ENCODE measurements at regions not wholly inside any gene's neighbourhood (a gene's known extent, or its start where the extent isn't known, plus 50 kb on each side); places are given as distances from the start of the nearest gene placed in this dataset.
"Not testable (repeated sequence)": the region's sequence is repeated elsewhere in the genome, so short reads cannot be mapped to it uniquely, and the experiment has no call there.

DNA sequence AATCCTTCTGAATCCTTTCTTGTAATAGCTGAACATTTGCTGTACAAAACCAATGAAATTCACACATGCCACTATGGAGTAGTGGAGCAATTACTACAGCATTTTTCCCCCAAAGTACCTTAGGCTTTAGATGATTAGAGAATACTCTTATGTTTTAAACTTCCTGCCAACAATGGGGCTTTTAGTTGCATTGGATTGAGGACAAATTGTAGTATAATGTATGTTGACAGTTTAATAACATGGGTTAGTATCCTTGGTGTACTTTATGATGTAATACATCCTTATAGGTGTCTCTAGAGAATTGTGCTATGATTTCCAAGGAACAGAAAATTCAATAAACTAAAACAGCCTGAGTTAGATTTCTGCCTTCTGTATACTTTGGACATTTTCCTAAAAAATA, 422.7 kb upstream of the GRAMD2B start:
- peak; percentile 48 for DNase-seq

DNA sequence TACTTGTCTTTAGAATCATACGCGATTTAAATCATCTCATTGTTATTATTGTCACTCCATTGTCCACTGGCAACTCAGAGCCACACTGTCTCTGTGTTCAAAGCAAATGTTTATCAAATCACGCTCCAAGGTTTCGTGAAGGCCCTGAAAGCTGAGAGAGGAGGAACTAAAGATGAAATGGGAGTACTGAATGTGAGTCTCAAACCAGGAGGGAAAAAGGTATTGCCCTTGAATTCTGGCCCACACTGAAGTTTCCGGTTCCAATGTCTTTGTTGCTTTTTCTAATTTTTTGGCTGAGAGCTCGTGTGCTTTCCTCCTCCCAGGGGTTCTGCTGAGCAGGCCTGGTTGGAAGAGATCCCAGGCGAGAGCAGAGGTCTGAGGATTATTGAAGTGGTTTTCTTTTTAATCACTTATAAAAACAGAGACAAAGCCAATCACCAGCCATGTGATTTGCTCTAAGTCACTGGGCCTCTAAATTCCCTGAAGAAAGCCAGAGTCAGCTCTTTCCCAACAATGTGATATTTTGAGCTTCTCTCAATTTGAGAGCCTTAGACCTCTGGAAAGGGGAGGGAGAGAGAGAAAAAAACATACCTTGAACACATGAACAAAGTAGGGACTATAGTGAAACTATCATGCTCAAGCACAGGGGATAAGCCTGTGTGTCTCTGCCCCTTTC, 420.8 kb upstream of the GRAMD2B start:
- peak; percentile 78 for DNase-seq

DNA sequence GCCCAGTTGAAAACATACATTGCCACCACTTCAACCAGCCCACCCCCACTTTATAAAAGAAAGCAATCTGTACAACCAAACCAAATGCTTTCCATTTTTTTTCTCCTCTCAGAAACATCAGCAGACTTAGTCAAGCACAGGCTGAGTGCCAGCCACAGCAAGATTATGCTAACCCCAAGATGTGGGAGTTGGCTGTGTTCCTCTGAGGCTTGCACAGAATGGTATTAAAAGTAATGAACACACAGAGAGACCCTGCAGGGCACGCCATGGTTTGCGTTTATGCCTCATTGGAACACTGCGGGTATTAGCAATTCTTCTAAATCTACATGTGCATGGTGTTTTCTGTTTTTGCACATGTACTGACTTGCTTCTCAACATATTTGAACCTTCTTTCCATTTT, 419.9 kb upstream of the GRAMD2B start:
- peak; percentile 63 for DNase-seq

- peak; percentile 65 for DNase-seq
Observed at GRCh38 chr5:126004636-126005035, 418.6 kb upstream of the GRAMD2B start.

- no peak for DNase-seq
Observed at GRCh38 chr5:126007841-126008240, 415.4 kb upstream of the GRAMD2B start.

GRCh38 chr5:126009566-126009965, 413.6 kb upstream of the GRAMD2B start:
- peak; percentile 11 for DNase-seq

DNA sequence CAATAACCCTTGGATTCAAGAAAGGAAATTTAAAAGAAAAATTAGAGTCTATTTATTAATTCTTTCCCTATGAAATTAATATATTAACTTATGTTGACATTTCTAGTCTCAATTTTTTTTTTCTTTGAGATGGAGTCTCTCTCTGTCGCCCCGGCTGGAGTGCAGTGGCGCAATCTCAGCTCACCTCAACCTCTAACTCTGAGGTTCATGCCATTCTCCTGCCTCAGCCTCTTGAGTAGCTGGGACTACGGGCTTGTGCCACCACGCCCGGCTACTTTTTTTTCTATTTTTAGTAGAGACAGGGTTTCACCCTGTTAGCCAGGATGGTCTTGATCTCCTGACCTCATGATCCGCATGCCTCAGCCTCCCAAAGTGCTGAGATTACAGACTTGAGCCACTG, 411.7 kb upstream of the GRAMD2B start:
- DNase-seq = not testable (repeated sequence)

- DNase-seq = peak; percentile 27
Observed at GRCh38 chr5:126014676-126015075, 408.5 kb upstream of the GRAMD2B start.

GRCh38 chr5:126015235-126016181, 407.7 kb upstream of the GRAMD2B start:
- DNase-seq = peak; percentile 32

DNA sequence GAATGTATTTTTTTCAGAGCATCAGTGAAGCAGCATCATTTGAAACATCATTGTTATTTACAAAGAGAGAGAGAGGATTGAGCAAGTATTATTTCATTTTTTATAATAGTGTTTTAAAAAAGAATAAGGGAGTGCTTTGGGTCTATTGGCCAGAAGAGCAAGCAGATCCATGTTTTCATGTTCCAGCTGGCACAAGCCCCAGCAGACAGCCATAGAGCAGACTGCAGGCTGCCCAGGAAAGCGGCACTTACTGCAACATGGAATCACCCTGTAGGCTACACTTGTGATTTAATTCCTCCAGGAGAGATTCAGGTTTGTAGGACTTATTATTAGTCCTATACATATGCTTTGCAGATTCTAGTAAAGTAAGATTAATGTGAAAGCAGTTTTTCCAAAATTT, 407.0 kb upstream of the GRAMD2B start:
- peak; percentile 18 for DNase-seq

- DNase-seq = no peak
Observed at GRCh38 chr5:126017096-126017495, 406.1 kb upstream of the GRAMD2B start.

- no peak for DNase-seq
Observed at GRCh38 chr5:126020770-126021169, 402.4 kb upstream of the GRAMD2B start.

DNA sequence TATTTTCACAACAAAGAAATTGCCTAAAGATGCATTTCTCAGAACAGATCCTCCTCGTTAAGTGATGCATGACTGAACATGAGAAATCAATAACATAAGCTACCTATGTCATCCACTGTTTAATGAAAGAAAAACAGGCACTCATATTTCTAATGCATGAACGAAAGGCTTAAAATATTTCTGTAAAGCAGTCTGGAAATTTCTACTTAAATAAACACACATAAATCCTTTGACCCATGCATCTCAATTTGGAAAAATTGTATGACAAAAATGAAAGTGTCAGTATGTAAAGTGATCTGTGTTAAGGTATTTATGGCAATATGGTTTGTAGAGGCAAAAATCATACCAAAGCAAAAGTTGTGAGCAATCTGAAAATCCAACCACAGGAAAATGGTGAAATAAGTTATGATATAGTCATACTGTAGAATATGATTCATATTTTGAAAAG, 399.2 kb upstream of the GRAMD2B start:
- DNase-seq = peak; percentile 73

- no peak for DNase-seq
Observed at GRCh38 chr5:126027149-126027548, 396.1 kb upstream of the GRAMD2B start.

GRCh38 chr5:126027652-126028051, 395.6 kb upstream of the GRAMD2B start:
- no peak for DNase-seq

DNA sequence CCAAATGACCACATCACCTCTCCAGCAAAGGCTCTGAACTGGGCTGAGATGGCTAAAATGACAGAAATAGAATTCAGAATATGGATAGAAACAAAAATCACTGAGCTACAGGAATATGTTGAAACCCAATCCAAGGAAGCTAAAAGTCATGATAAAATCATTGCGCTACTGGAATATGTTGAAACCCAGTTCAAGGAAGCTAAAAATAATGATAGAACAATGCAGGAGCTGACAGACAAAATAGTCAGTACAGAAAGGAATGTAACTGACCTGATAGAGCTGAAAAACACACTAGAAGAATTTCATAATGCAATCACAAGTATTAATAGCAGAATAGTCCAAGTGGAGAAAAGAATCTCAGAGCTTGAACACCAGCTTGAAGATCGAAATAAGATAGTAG, 394.9 kb upstream of the GRAMD2B start:
- DNase-seq = no peak

DNA sequence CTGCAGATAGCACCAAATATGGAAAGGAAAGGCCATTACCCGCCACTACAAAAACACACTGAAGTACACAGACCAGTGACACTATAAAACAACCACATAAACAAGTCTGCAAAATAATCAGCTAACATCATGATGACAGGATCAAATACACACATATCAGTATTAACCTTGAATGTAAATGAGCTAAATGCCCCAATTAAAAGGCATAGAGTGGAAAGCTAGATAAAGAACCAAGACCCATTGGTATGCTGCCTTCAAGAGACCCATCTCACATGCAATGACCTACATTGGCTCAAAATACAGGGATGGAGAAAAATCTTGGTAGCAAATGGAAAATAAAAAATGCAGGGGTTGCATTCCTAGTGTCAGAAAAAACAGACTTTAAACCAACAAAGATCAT, 393.9 kb upstream of the GRAMD2B start:
- not testable (repeated sequence) for DNase-seq

DNA sequence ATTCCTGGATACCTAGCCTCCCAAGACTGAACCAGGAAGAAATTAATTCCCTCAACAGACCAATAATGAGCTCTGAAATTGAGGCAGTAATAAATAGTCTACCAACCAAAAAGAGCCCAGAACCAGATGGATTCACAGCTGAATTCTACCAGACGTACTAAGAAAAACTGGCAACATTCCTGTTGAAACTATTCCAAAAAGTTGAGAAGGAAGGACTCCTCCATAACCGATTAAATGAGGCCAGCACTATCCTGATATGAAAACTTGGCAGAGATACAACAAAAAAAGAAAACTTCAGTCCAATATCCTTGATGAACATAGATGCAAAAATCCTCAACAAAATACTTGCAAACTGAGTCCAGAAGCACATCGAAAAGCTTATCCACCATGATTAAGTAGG, 392.5 kb upstream of the GRAMD2B start:
- DNase-seq = no peak

- no peak for DNase-seq
Observed at GRCh38 chr5:126031989-126032716, 391.1 kb upstream of the GRAMD2B start.

DNA sequence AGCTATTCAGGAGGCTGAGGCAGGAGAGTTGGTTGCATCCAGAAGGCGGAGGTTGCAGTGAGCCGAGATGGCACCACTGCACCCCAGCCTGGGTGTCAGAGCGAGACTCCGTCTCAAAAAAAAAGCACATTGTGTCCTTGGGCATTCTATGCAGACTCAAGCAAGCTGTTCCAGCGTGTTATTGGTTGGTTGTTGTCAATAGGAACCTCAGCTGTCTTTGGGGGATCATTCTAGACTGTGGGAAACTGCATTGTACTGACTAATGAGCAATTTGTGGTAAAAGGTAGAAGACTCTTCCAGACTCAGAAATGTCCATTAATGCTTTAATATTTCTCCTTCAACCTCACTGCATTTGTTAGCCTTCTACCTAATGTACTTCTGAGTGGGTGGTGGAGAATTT, 379.5 kb upstream of the GRAMD2B start:
- peak; percentile 64 for DNase-seq

DNA sequence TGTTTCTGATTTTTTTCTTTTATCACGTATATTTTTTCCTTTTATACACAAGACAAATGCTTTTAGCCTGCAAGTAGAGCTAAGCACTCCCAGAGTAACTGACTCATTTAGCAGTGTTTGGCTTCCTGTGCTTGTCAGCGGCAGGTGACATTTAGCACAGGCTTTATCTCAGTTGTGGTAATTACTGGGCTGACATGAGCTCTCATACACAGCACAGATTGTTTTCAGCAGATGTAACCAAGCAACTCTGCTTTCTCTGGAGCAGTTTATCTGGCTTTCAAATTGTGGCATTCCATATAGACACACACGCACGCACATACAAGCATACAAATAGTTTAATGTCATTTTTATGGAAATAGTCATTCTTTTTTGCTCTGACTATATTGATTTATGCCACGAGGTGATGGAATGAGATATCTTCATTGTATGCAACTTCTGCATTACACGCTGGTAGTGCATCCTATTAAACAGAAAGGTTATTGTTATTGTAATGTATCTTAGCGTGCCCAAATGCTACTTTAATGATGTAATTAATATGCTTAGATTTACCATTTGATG, 379.0 kb upstream of the GRAMD2B start:
- peak; percentile 84 for DNase-seq

DNA sequence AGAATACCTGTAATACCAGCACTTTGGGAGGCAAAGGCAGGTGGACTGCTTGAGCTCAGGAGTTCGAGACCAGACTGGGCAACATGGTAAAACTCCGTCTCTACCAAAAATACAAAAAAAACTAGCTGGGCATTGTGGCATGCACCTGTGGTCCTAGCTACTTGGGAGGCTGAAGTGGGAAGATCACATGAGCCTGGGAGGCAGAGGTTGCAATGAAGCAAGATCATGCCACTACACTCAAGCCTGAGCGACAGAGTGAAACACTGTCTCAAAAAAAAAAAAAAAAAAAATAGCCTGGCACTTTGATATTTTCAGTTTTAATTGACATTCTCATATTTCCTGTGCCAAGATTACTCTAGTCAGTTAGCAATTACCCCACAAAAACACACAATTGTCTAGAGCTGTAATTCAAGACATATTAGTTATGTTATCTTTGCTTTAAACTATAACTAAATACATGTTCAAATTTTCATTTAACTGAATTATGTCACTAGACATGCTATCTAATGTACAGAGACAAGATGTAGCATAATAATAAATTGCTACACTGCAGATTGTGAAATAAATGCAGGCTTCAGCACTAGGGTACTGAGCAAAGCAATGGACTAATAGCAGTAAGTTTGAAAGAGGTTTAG, 378.2 kb upstream of the GRAMD2B start:
- no peak for DNase-seq

- no peak for DNase-seq
Observed at GRCh38 chr5:126046318-126046717, 376.9 kb upstream of the GRAMD2B start.

All from eye (tissue), 1 donor.